ENCODE measurements at regions not wholly inside any gene's neighbourhood (a gene's known extent, or its start where the extent isn't known, plus 50 kb on each side); places are given as distances from the start of the nearest gene placed in this dataset.

GRCh38 chrX:110436523-110436922 is 77.9 kb downstream of the RTL9 start:
- Mint-ChIP-seq H3K27me3 (ENCODE audit: low read depth) (peaks cover 3% of the 10 kb centered on the region), H3K4me1 (ENCODE audit: low read depth) (no peaks in the 10 kb centered on the region), H3K27ac (no peak overlapping the region), H3K4me3 (no peak overlapping the region), H3K9me3 (no peaks in the 10 kb centered on the region), H3K36me3 (ENCODE audit: low read depth) (no peaks in the 10 kb centered on the region)
- intact Hi-C loops (cut with micrococcal nuclease), result no loop called here
- DNase-seq, result no peak
- CTCF ChIA-PET, result interaction anchor here (0.6 kb wide), 1 partner anchor 14 kb away, joined by 4 read pairs; no protein-coding TSS in a partner anchor

- no peaks in the 10 kb centered on the region for H3K36me3 Mint-ChIP-seq (ENCODE audit: low read depth)
- H3K4me1 Mint-ChIP-seq (ENCODE audit: low read depth), result no peaks in the 10 kb centered on the region
- peaks cover 3% of the 10 kb centered on the region for H3K27me3 Mint-ChIP-seq (ENCODE audit: low read depth)
- CTCF ChIA-PET, result no interaction called here
- H3K9me3 Mint-ChIP-seq, result no peaks in the 10 kb centered on the region
- intact Hi-C loops (cut with micrococcal nuclease), result no loop called here
- H3K27ac Mint-ChIP-seq, result no peak overlapping the region
- no peak overlapping the region for H3K4me3 Mint-ChIP-seq
- no peak for DNase-seq
These were observed 79.0 kb downstream of the RTL9 start for GRCh38 chrX:110437686-110438085.

- no peak for DNase-seq
- CTCF ChIA-PET, result interaction anchor here (0.5 to 1.5 kb wide), 3 partner anchors 9 to 389 kb away, joined by 3 read pairs; no protein-coding TSS in a partner anchor
- Mint-ChIP-seq H3K27me3 (ENCODE audit: low read depth) (no peaks in the 10 kb centered on the region), H3K4me3 (no peak overlapping the region), H3K36me3 (ENCODE audit: low read depth) (no peaks in the 10 kb centered on the region), H3K9me3 (no peaks in the 10 kb centered on the region), H3K4me1 (ENCODE audit: low read depth) (no peaks in the 10 kb centered on the region), H3K27ac (no peak overlapping the region)
- intact Hi-C loops (cut with micrococcal nuclease), result no loop called here
These were observed 81.6 kb downstream of the RTL9 start for GRCh38 chrX:110440016-110440805.

GRCh38 chrX:110442635-110443034 is 84.0 kb downstream of the RTL9 start:
- CTCF ChIA-PET, result no interaction called here
- no peak overlapping the region for H3K27ac Mint-ChIP-seq

GRCh38 chrX:110444996-110445395 is 86.3 kb downstream of the RTL9 start:
- no peaks in the 10 kb centered on the region for H3K4me1 Mint-ChIP-seq (ENCODE audit: low read depth)
- H3K27ac Mint-ChIP-seq, result no peak overlapping the region
- H3K36me3 Mint-ChIP-seq (ENCODE audit: low read depth), result no peaks in the 10 kb centered on the region
- CTCF ChIA-PET, result interaction anchor here (0.7 to 1.1 kb wide), 2 partner anchors 311 to 402 kb away, joined by 3 to 5 read pairs; no protein-coding TSS in a partner anchor
- H3K27me3 Mint-ChIP-seq (ENCODE audit: low read depth), result peaks cover 4% of the 10 kb centered on the region
- no peak for DNase-seq
- H3K4me3 Mint-ChIP-seq, result no peak overlapping the region
- H3K9me3 Mint-ChIP-seq, result no peaks in the 10 kb centered on the region
- intact Hi-C loops (cut with micrococcal nuclease), result no loop called here

More at GRCh38 chrX:110442635-110443034, 84.0 kb downstream of the RTL9 start:
- H3K27me3 Mint-ChIP-seq (ENCODE audit: low read depth), result no peaks in the 10 kb centered on the region
- intact Hi-C loops (cut with micrococcal nuclease), result no loop called here
- H3K4me1 Mint-ChIP-seq (ENCODE audit: low read depth), result no peaks in the 10 kb centered on the region
- no peaks in the 10 kb centered on the region for H3K36me3 Mint-ChIP-seq (ENCODE audit: low read depth)
- no peak overlapping the region for H3K4me3 Mint-ChIP-seq
- H3K9me3 Mint-ChIP-seq, result no peaks in the 10 kb centered on the region
- DNase-seq, result peak; percentile 4

GRCh38 chrX:110448459-110448858 is 89.8 kb downstream of the RTL9 start:
- DNase-seq, result no peak
- Mint-ChIP-seq H3K36me3 (ENCODE audit: low read depth) (no peaks in the 10 kb centered on the region), H3K4me1 (ENCODE audit: low read depth) (no peaks in the 10 kb centered on the region), H3K4me3 (no peak overlapping the region), H3K27me3 (ENCODE audit: low read depth) (peaks cover 4% of the 10 kb centered on the region), H3K9me3 (no peaks in the 10 kb centered on the region), H3K27ac (no peak overlapping the region)
- intact Hi-C loops (cut with micrococcal nuclease), result no loop called here
- CTCF ChIA-PET, result interaction anchor here (4.1 kb wide), 1 partner anchor 398 kb away, joined by 17 read pairs; no protein-coding TSS in a partner anchor

GRCh38 chrX:110449312-110449711 is 90.7 kb downstream of the RTL9 start:
- Mint-ChIP-seq H3K4me1 (ENCODE audit: low read depth) (no peaks in the 10 kb centered on the region), H3K9me3 (no peaks in the 10 kb centered on the region), H3K27ac (no peak overlapping the region), H3K36me3 (ENCODE audit: low read depth) (no peaks in the 10 kb centered on the region), H3K27me3 (ENCODE audit: low read depth) (peaks cover 4% of the 10 kb centered on the region), H3K4me3 (no peak overlapping the region)
- intact Hi-C loops (cut with micrococcal nuclease), result no loop called here
- no peak for DNase-seq
- CTCF ChIA-PET, result interaction anchor here (1.0 to 4.1 kb wide), 2 partner anchors 8 to 397 kb away, joined by 3 to 17 read pairs; no protein-coding TSS in a partner anchor

GRCh38 chrX:110450050-110450449 is 91.4 kb downstream of the RTL9 start:
- CTCF ChIA-PET, result interaction anchor here (1.0 to 4.1 kb wide), 2 partner anchors 9 to 397 kb away, joined by 3 to 17 read pairs; no protein-coding TSS in a partner anchor
- H3K36me3 Mint-ChIP-seq (ENCODE audit: low read depth), result no peaks in the 10 kb centered on the region
- H3K27ac Mint-ChIP-seq, result no peak overlapping the region
- peaks cover 4% of the 10 kb centered on the region for H3K27me3 Mint-ChIP-seq (ENCODE audit: low read depth)
- no peaks in the 10 kb centered on the region for H3K9me3 Mint-ChIP-seq
- no peaks in the 10 kb centered on the region for H3K4me1 Mint-ChIP-seq (ENCODE audit: low read depth)
- no peak overlapping the region for H3K4me3 Mint-ChIP-seq
- peak; percentile 68 for DNase-seq
- intact Hi-C loops (cut with micrococcal nuclease), result loop anchor here (1.0 to 5.0 kb wide), 4 partner anchors 215 to 792 kb away; no protein-coding TSS in a partner anchor

- intact Hi-C loops (cut with micrococcal nuclease), result loop anchor here (5.0 kb wide), 1 partner anchor 788 kb away; no protein-coding TSS in a partner anchor
- no peak overlapping the region for H3K4me3 Mint-ChIP-seq
- H3K4me1 Mint-ChIP-seq (ENCODE audit: low read depth), result no peaks in the 10 kb centered on the region
- CTCF ChIA-PET, result no interaction called here
- H3K36me3 Mint-ChIP-seq (ENCODE audit: low read depth), result no peaks in the 10 kb centered on the region
- H3K9me3 Mint-ChIP-seq, result no peaks in the 10 kb centered on the region
- peaks cover 3% of the 10 kb centered on the region for H3K27me3 Mint-ChIP-seq (ENCODE audit: low read depth)
- DNase-seq, result no peak
- no peak overlapping the region for H3K27ac Mint-ChIP-seq
These were observed 95.7 kb downstream of the RTL9 start for GRCh38 chrX:110454336-110454735.

- Mint-ChIP-seq H3K36me3 (ENCODE audit: low read depth) (no peaks in the 10 kb centered on the region), H3K4me3 (no peak overlapping the region), H3K27ac (no peak overlapping the region), H3K27me3 (ENCODE audit: low read depth) (peaks cover 3% of the 10 kb centered on the region), H3K9me3 (no peaks in the 10 kb centered on the region), H3K4me1 (ENCODE audit: low read depth) (no peaks in the 10 kb centered on the region)
- intact Hi-C loops (cut with micrococcal nuclease), result no loop called here
- CTCF ChIA-PET, result no interaction called here
- DNase-seq, result no peak
These were observed 104.3 kb downstream of the RTL9 start for GRCh38 chrX:110462957-110463356.

GRCh38 chrX:110466790-110467189 is 108.1 kb downstream of the RTL9 start:
- Mint-ChIP-seq H3K4me1 (ENCODE audit: low read depth) (no peaks in the 10 kb centered on the region), H3K4me3 (no peak overlapping the region), H3K27me3 (ENCODE audit: low read depth) (peaks cover 2% of the 10 kb centered on the region), H3K9me3 (no peaks in the 10 kb centered on the region), H3K36me3 (ENCODE audit: low read depth) (no peaks in the 10 kb centered on the region), H3K27ac (no peak overlapping the region)
- no peak for DNase-seq
- intact Hi-C loops (cut with micrococcal nuclease), result no loop called here
- CTCF ChIA-PET, result no interaction called here

- no peaks in the 10 kb centered on the region for H3K9me3 Mint-ChIP-seq
- H3K4me1 Mint-ChIP-seq (ENCODE audit: low read depth), result no peaks in the 10 kb centered on the region
- no peak overlapping the region for H3K27ac Mint-ChIP-seq
- H3K4me3 Mint-ChIP-seq, result no peak overlapping the region
- intact Hi-C loops (cut with micrococcal nuclease), result no loop called here
- H3K27me3 Mint-ChIP-seq (ENCODE audit: low read depth), result peaks cover 2% of the 10 kb centered on the region
- no peaks in the 10 kb centered on the region for H3K36me3 Mint-ChIP-seq (ENCODE audit: low read depth)
- CTCF ChIA-PET, result no interaction called here
- no peak for DNase-seq
These were observed 113.6 kb downstream of the RTL9 start for GRCh38 chrX:110472265-110472664.

All from activated naive CD4-positive, alpha-beta T cell treated with anti-CD3 and anti-CD28 coated beads for 36 hours (primary cell).